CD4-positive, alpha-beta T cell treated with Interleukin-17A for 4 hours (primary cell): ENCODE measurements at regions not wholly inside any gene's neighbourhood (a gene's known extent, or its start where the extent isn't known, plus 50 kb on each side); places are given as distances from the start of the nearest gene placed in this dataset.
"Not testable (repeated sequence)": the region's sequence is repeated elsewhere in the genome, so short reads cannot be mapped to it uniquely, and the experiment has no call there.

Experiments
- DNase-seq: peaks from one replicate; pipeline ENCODE4 v3.0.0-alpha.2; 2020; ENCODE audit warnings: mixed read lengths

- no peak for DNase-seq
Observed at GRCh38 chr12:131642771-131643170, 68.1 kb upstream of the SFSWAP start.

GRCh38 chr12:131643631-131644452 lies 67.0 kb upstream of the SFSWAP start:
- DNase-seq, result no peak

- DNase-seq, result no peak
Observed at GRCh38 chr12:131644481-131644880, 66.4 kb upstream of the SFSWAP start.

- not testable (repeated sequence) for DNase-seq
Observed at GRCh38 chr12:131644917-131645316, 66.0 kb upstream of the SFSWAP start.

GRCh38 chr12:131645557-131645956 lies 65.3 kb upstream of the SFSWAP start:
- not testable (repeated sequence) for DNase-seq

GRCh38 chr12:131646444-131646843 lies 64.4 kb upstream of the SFSWAP start:
- DNase-seq, result not testable (repeated sequence)

GRCh38 chr12:131647667-131648066 lies 63.2 kb upstream of the SFSWAP start:
- DNase-seq, result no peak

GRCh38 chr12:131655469-131656174 lies 55.3 kb upstream of the SFSWAP start:
- not testable (repeated sequence) for DNase-seq

- DNase-seq, result not testable (repeated sequence)
Observed at GRCh38 chr12:131656796-131657195, 54.1 kb upstream of the SFSWAP start.

GRCh38 chr12:131658605-131659004 lies 52.3 kb upstream of the SFSWAP start:
- not testable (repeated sequence) for DNase-seq

GRCh38 chr12:131659484-131659883 lies 51.4 kb upstream of the SFSWAP start:
- DNase-seq, result not testable (repeated sequence)

- DNase-seq, result not testable (repeated sequence)
Observed at GRCh38 chr12:131659976-131660375, 50.9 kb upstream of the SFSWAP start.

- DNase-seq, result not testable (repeated sequence)
Observed at GRCh38 chr12:131660401-131660800, 50.5 kb upstream of the SFSWAP start.
